A673 (cell line): ENCODE measurements at regions not wholly inside any gene's neighbourhood (a gene's known extent, or its start where the extent isn't known, plus 50 kb on each side); places are given as distances from the start of the nearest gene placed in this dataset.

Experiments used
- BruUV-seq: library from RNA; stranded (reverse); fragments of 400-500 nt; replicated peaks from 2 replicates; lab custom pipeline; 2021; lab: Mats Ljungman, UMichigan
- CTCF ChIA-PET: fragments of 300-600 bp; sonication (Branson Sonifier 250); formaldehyde crosslinking; loops from one replicate; lab custom pipeline; 2022; ENCODE audit warnings: antibody characterized with exemption; lab: Charles Lee
- POLR2A ChIA-PET: fragments of 300-600 bp; sonication (Branson Sonifier 250); formaldehyde crosslinking; loops from one replicate; lab custom pipeline; 2022; ENCODE audit warnings: antibody characterized with exemption; ENCODE audit not compliant: low non-redundant PET; lab: Charles Lee
- DNase-seq: peaks from one replicate; pipeline ENCODE4 v3.0.0-alpha.2; 2015; ENCODE audit warnings: low spot score
- H3K27ac ChIP-seq: fragments of 200-600 bp; sonication (generic); 2 replicates; pipeline ENCODE4 v1.5.1; 2016; ENCODE audit warnings: mixed run types, low read depth, mild to moderate bottlenecking, mixed read lengths, antibody characterized with exemption, low read length; ENCODE audit not compliant: poor library complexity, severe bottlenecking
- H3K27me3 ChIP-seq: fragments of 200-600 bp; sonication (generic); replicated peaks from 2 replicates; pipeline ENCODE4 v1.6.1; 2017; ENCODE audit warnings: mixed run types, low read depth, mild to moderate bottlenecking, mixed read lengths, antibody characterized with exemption, low read length; ENCODE audit not compliant: insufficient read depth, poor library complexity
- H3K36me3 ChIP-seq: fragments of 200-600 bp; sonication (generic); 2 replicates; pipeline ENCODE4 v1.6.1; 2016; ENCODE audit warnings: mixed run types, mild to moderate bottlenecking, mixed read lengths, antibody characterized with exemption, low read length; ENCODE audit not compliant: insufficient read depth, poor library complexity, severe bottlenecking
- H3K4me1 ChIP-seq: fragments of 200-600 bp; sonication (generic); 2 replicates; pipeline ENCODE4 v1.6.1; 2017; ENCODE audit warnings: mixed run types, mild to moderate bottlenecking, mixed read lengths, antibody characterized with exemption, low read length; ENCODE audit not compliant: insufficient read depth, poor library complexity, severe bottlenecking
- H3K4me3 ChIP-seq: fragments of 200-600 bp; sonication (generic); 2 replicates; pipeline ENCODE4 v1.5.1; 2016; ENCODE audit warnings: low read depth, mixed run types, mild to moderate bottlenecking, mixed read lengths, low read length; ENCODE audit not compliant: poor library complexity, severe bottlenecking
- H3K9me3 ChIP-seq: fragments of 200-600 bp; sonication (generic); 2 replicates; pipeline ENCODE4 v1.6.1; 2016; ENCODE audit warnings: mixed run types, low read depth, mild to moderate bottlenecking, mixed read lengths, antibody characterized with exemption, low read length; ENCODE audit not compliant: poor library complexity, severe bottlenecking
- EZH2 ChIP-seq: fragments of 200-600 bp; sonication (generic); IDR thresholded peaks from 2 replicates; pipeline ENCODE4 v1.6.1; 2017; ENCODE audit warnings: borderline replicate concordance, low read depth, mild to moderate bottlenecking, mixed read lengths, antibody characterized with exemption, low read length; ENCODE audit not compliant: poor library complexity, severe bottlenecking
- intact Hi-C: fragments of 100-400 bp; cut with micrococcal nuclease; formaldehyde crosslinking; loops from one replicate; pipeline ENCODE4 v1.10.0; 2022; ENCODE audit not compliant: unreplicated experiment
- TF ChIP-seq, protein P1 (sequence below): fragments of 300-800, 200-600 bp; sonication (generic); conservative IDR thresholded peaks from 2 replicates; pipeline ENCODE4 v1.5.1; 2017; ENCODE audit warnings: low read depth, mild to moderate bottlenecking, antibody characterized with exemption, low read length, moderate library complexity, mixed read lengths

DNA sequence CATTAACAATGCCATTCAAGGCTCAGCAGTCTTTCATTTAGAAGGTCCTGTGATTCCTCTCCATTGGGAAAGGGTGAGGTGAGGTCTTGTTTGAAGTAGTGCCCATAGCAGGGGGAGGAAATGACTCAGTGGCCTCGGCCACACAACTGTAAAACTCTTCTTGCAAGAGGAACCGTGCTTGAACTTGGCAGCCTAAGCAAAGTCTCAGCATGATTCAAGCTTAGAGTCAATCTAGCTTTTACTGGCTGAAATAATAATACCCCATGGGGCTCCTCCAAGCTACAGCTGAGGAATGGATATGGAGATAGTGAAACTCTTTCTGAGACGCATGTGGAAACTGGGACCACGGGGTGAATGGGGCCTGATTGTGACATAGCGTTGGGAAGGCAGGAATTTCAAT is 428.2 kb downstream of the BMP2 start:
- no peaks in the 10 kb centered on the region for H3K36me3 ChIP-seq
- no TSS peak for BruUV-seq
- H3K9me3 ChIP-seq = no peaks in the 10 kb centered on the region
- no peaks in the 10 kb centered on the region for H3K4me1 ChIP-seq
- CTCF ChIA-PET = no interaction called here
- H3K27me3 ChIP-seq = no peaks in the 10 kb centered on the region
- peak; percentile 0 for DNase-seq
- H3K4me3 ChIP-seq = no peak overlapping the region
- H3K27ac ChIP-seq = no peak overlapping the region
- intact Hi-C loops = no loop called here
- POLR2A ChIA-PET = no interaction called here
- TF ChIP-seq, protein P1, sequence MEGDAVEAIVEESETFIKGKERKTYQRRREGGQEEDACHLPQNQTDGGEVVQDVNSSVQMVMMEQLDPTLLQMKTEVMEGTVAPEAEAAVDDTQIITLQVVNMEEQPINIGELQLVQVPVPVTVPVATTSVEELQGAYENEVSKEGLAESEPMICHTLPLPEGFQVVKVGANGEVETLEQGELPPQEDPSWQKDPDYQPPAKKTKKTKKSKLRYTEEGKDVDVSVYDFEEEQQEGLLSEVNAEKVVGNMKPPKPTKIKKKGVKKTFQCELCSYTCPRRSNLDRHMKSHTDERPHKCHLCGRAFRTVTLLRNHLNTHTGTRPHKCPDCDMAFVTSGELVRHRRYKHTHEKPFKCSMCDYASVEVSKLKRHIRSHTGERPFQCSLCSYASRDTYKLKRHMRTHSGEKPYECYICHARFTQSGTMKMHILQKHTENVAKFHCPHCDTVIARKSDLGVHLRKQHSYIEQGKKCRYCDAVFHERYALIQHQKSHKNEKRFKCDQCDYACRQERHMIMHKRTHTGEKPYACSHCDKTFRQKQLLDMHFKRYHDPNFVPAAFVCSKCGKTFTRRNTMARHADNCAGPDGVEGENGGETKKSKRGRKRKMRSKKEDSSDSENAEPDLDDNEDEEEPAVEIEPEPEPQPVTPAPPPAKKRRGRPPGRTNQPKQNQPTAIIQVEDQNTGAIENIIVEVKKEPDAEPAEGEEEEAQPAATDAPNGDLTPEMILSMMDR = no peak
- no peak for TF ChIP-seq EZH2

DNA sequence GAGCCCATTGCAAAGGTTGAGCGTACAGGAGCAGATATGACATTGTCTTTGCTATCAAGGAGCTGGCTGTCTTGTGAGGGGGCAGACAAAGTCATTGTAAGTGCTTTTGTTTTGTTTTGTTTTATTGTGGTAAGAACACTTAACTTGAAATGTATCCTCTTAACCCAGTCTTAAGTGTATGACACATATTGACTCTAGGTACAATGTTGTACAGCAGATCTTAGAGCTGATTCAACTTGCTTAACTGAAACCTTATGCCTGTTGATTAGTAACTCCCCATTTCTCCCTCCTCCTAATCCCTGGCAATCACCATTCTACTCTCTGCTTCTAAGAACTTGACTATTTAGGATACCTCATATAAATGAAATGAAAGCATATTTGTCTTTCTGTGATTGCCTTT is 429.0 kb downstream of the BMP2 start:
- ChIA-PET CTCF (no interaction called here), POLR2A (no interaction called here)
- Histone ChIP-seq H3K27me3 (no peaks in the 10 kb centered on the region), H3K4me1 (no peaks in the 10 kb centered on the region), H3K27ac (no peak overlapping the region), H3K4me3 (no peak overlapping the region), H3K9me3 (no peaks in the 10 kb centered on the region), H3K36me3 (no peaks in the 10 kb centered on the region)
- no peak for TF ChIP-seq EZH2
- TF ChIP-seq, protein P1 = no peak
- intact Hi-C loops = no loop called here
- no TSS peak for BruUV-seq
- no peak for DNase-seq

DNA sequence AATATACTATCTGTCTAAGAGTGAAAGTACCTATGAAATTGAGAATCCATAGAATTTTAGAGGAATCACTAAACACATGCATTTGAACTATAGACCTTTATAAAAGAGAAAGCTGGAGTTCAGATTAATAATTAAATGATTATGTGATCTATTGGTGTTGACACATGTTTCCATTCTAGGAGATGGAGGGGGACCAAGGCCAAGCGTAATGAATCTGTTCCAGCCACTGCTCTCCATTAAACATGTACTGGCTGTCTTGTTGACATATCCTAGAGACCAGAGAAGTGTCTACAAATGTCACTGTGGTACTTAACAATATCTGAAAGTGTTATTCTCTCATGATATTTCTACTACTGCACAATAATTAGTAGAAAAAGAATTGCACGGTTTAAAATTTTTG is 432.4 kb downstream of the BMP2 start:
- no peaks in the 10 kb centered on the region for H3K27me3 ChIP-seq
- TF ChIP-seq, protein P1 = no peak
- TF ChIP-seq EZH2 = no peak
- no peaks in the 10 kb centered on the region for H3K4me1 ChIP-seq
- intact Hi-C loops = no loop called here
- no peaks in the 10 kb centered on the region for H3K9me3 ChIP-seq
- no peaks in the 10 kb centered on the region for H3K36me3 ChIP-seq
- CTCF ChIA-PET = no interaction called here
- no peak overlapping the region for H3K27ac ChIP-seq
- no peak for DNase-seq
- POLR2A ChIA-PET = no interaction called here
- H3K4me3 ChIP-seq = no peak overlapping the region
- BruUV-seq = no TSS peak
